Activated B cell treated with CpG ODN at 0.5 μM for 24 hours (primary cell): ENCODE measurements at regions not wholly inside any gene's neighbourhood (a gene's known extent, or its start where the extent isn't known, plus 50 kb on each side); places are given as distances from the start of the nearest gene placed in this dataset.
"Not testable (repeated sequence)": the region's sequence is repeated elsewhere in the genome, so short reads cannot be mapped to it uniquely, and the experiment has no call there.

Experiments
- ATAC-seq: fragments of 200-7000 bp; cut with Tn5 transposase; one replicate; pipeline ENCODE4 v1.10.0; 2021; ENCODE audit warnings: low read depth, mild to moderate bottlenecking, moderate library complexity
- CTCF ChIA-PET: fragments of 350-600 bp; sonication (Branson Sonifier 250); formaldehyde crosslinking; loops from one replicate; lab custom pipeline; 2021; ENCODE audit warnings: antibody characterized with exemption; lab: Charles Lee
- POLR2A ChIA-PET: fragments of 350-600 bp; sonication (Branson Sonifier 250); formaldehyde crosslinking; loops from one replicate; lab custom pipeline; 2021; ENCODE audit warnings: antibody characterized with exemption; lab: Charles Lee
- DNase-seq: peaks from one replicate; pipeline ENCODE4 v3.0.0; 2022
- H3K27ac Mint-ChIP-seq: one replicate; pipeline ENCODE4 v1.8.0; 2020; ENCODE audit warnings: mixed read lengths
- H3K27me3 Mint-ChIP-seq: one replicate; pipeline ENCODE4 v1.8.0; 2021; ENCODE audit warnings: mixed read lengths
- H3K36me3 Mint-ChIP-seq: one replicate; pipeline ENCODE4 v1.8.0; 2021; ENCODE audit warnings: low read depth, mixed read lengths
- H3K4me1 Mint-ChIP-seq: one replicate; pipeline ENCODE4 v1.8.0; 2021; ENCODE audit warnings: mixed read lengths
- H3K4me3 Mint-ChIP-seq: one replicate; pipeline ENCODE4 v1.8.0; 2020; ENCODE audit warnings: mild to moderate bottlenecking, mixed read lengths
- H3K9me3 Mint-ChIP-seq: one replicate; pipeline ENCODE4 v1.8.0; 2020; ENCODE audit warnings: mixed read lengths
- CTCF ChIP-seq: fragments of 200-600 bp; IDR thresholded peaks from one replicate; pipeline ENCODE4 v1.8.0; 2022; ENCODE audit warnings: antibody characterized with exemption, mild to moderate bottlenecking
- intact Hi-C: fragments of 100-400 bp; cut with micrococcal nuclease; formaldehyde crosslinking; loops from one replicate; pipeline ENCODE4 v1.15.1; 2024

GRCh38 chr1:224045556-224045955 is 68.4 kb upstream of the FBXO28 start:
- Mint-ChIP-seq H3K27me3 (peaks cover 21% of the 10 kb centered on the region), H3K27ac (no peak overlapping the region), H3K4me3 (no peak overlapping the region), H3K4me1 (peaks cover under 1% of the 10 kb centered on the region), H3K9me3 (no peaks in the 10 kb centered on the region), H3K36me3 (no peaks in the 10 kb centered on the region)
- CTCF ChIA-PET: no interaction called here
- DNase-seq (no peak), ATAC-seq (no peak)
- TF ChIP-seq CTCF: no peak
- POLR2A ChIA-PET: no interaction called here
- intact Hi-C loops: no loop called here

GRCh38 chr1:224044420-224044819 is 69.5 kb upstream of the FBXO28 start:
- DNase-seq (no peak), ATAC-seq (no peak)
- ChIA-PET CTCF (no interaction called here), POLR2A (no interaction called here)
- no peak overlapping the region for H3K27ac Mint-ChIP-seq
- peaks cover 3% of the 10 kb centered on the region for H3K4me1 Mint-ChIP-seq
- intact Hi-C loops: no loop called here
- H3K27me3 Mint-ChIP-seq: peaks cover 17% of the 10 kb centered on the region
- no peaks in the 10 kb centered on the region for H3K36me3 Mint-ChIP-seq
- TF ChIP-seq CTCF: no peak
- no peaks in the 10 kb centered on the region for H3K9me3 Mint-ChIP-seq
- no peak overlapping the region for H3K4me3 Mint-ChIP-seq

GRCh38 chr1:224042557-224043118 is 71.3 kb upstream of the FBXO28 start:
- ATAC-seq (no peak), DNase-seq (no peak)
- peaks cover 12% of the 10 kb centered on the region for H3K27me3 Mint-ChIP-seq
- POLR2A ChIA-PET: interaction anchor here (0.7 kb wide), 1 partner anchor 64 kb away, joined by 3 read pairs; no protein-coding TSS in a partner anchor
- no peaks in the 10 kb centered on the region for H3K9me3 Mint-ChIP-seq
- CTCF ChIA-PET: no interaction called here
- TF ChIP-seq CTCF: no peak
- intact Hi-C loops: no loop called here
- H3K27ac Mint-ChIP-seq: no peak overlapping the region
- peaks cover 3% of the 10 kb centered on the region for H3K4me1 Mint-ChIP-seq
- no peaks in the 10 kb centered on the region for H3K36me3 Mint-ChIP-seq
- H3K4me3 Mint-ChIP-seq: no peak overlapping the region

- H3K4me3 Mint-ChIP-seq: no peak overlapping the region
- POLR2A ChIA-PET: no interaction called here
- no peaks in the 10 kb centered on the region for H3K36me3 Mint-ChIP-seq
- ATAC-seq (no peak), DNase-seq (no peak)
- H3K9me3 Mint-ChIP-seq: no peaks in the 10 kb centered on the region
- CTCF ChIA-PET: no interaction called here
- H3K27ac Mint-ChIP-seq: no peak overlapping the region
- TF ChIP-seq CTCF: no peak
- H3K4me1 Mint-ChIP-seq: peaks cover 3% of the 10 kb centered on the region
- H3K27me3 Mint-ChIP-seq: peaks cover 12% of the 10 kb centered on the region
- intact Hi-C loops: no loop called here
Measured at GRCh38 chr1:224041032-224041431, 72.9 kb upstream of the FBXO28 start.

- H3K9me3 Mint-ChIP-seq, H3K4me1 Mint-ChIP-seq, H3K27ac Mint-ChIP-seq, CTCF ChIA-PET, DNase-seq, POLR2A ChIA-PET, ATAC-seq, H3K4me3 Mint-ChIP-seq, H3K36me3 Mint-ChIP-seq, intact Hi-C loops: not testable (repeated sequence)
- H3K27me3 Mint-ChIP-seq: peaks cover 12% of the 10 kb centered on the region
Measured at GRCh38 chr1:224040423-224040822, 73.5 kb upstream of the FBXO28 start.

- intact Hi-C loops, ATAC-seq: not testable (repeated sequence)
Measured at GRCh38 chr1:224040006-224040405, 73.9 kb upstream of the FBXO28 start.

GRCh38 chr1:224038832-224039231 is 75.1 kb upstream of the FBXO28 start:
- H3K36me3 Mint-ChIP-seq, ATAC-seq, H3K4me1 Mint-ChIP-seq, DNase-seq, CTCF ChIA-PET, intact Hi-C loops, POLR2A ChIA-PET, H3K9me3 Mint-ChIP-seq, H3K27ac Mint-ChIP-seq, H3K4me3 Mint-ChIP-seq, H3K27me3 Mint-ChIP-seq: not testable (repeated sequence)

More at GRCh38 chr1:224040006-224040405, 73.9 kb upstream of the FBXO28 start:
- H3K36me3 Mint-ChIP-seq, H3K4me1 Mint-ChIP-seq, DNase-seq, H3K9me3 Mint-ChIP-seq, CTCF ChIA-PET, H3K27ac Mint-ChIP-seq, POLR2A ChIA-PET, H3K4me3 Mint-ChIP-seq: not testable (repeated sequence)
- peaks cover 12% of the 10 kb centered on the region for H3K27me3 Mint-ChIP-seq

GRCh38 chr1:224037362-224037761 is 76.5 kb upstream of the FBXO28 start:
- intact Hi-C loops, H3K36me3 Mint-ChIP-seq, DNase-seq, H3K27ac Mint-ChIP-seq, CTCF ChIA-PET, POLR2A ChIA-PET, H3K27me3 Mint-ChIP-seq, H3K4me1 Mint-ChIP-seq, H3K9me3 Mint-ChIP-seq, ATAC-seq, H3K4me3 Mint-ChIP-seq: not testable (repeated sequence)

GRCh38 chr1:224032608-224033276 is 81.2 kb upstream of the FBXO28 start:
- peaks cover 13% of the 10 kb centered on the region for H3K4me1 Mint-ChIP-seq
- CTCF ChIA-PET, POLR2A ChIA-PET, H3K9me3 Mint-ChIP-seq, H3K36me3 Mint-ChIP-seq, H3K27ac Mint-ChIP-seq, intact Hi-C loops, ATAC-seq, DNase-seq, H3K4me3 Mint-ChIP-seq, H3K27me3 Mint-ChIP-seq: not testable (repeated sequence)
